ENCODE measurements at regions not wholly inside any gene's neighbourhood (a gene's known extent, or its start where the extent isn't known, plus 50 kb on each side); places are given as distances from the start of the nearest gene placed in this dataset.

GRCh38 chr1:71184410-71184809 lies 103.6 kb upstream of the ZRANB2 start:
- no peak for DNase-seq (ENCODE audit: low read depth)

GRCh38 chr1:71179997-71180396 lies 99.2 kb upstream of the ZRANB2 start:
- DNase-seq (ENCODE audit: low read depth): no peak

- DNase-seq (ENCODE audit: low read depth): no peak
Observed at GRCh38 chr1:71170925-71171324, 90.1 kb upstream of the ZRANB2 start.

GRCh38 chr1:71167505-71167904 lies 86.7 kb upstream of the ZRANB2 start:
- DNase-seq (ENCODE audit: low read depth): no peak

GRCh38 chr1:71166178-71167173 lies 85.6 kb upstream of the ZRANB2 start:
- no peak for DNase-seq (ENCODE audit: low read depth)

GRCh38 chr1:71157715-71158114 lies 76.9 kb upstream of the ZRANB2 start:
- DNase-seq (ENCODE audit: low read depth): no peak

- DNase-seq (ENCODE audit: low read depth): no peak
Observed at GRCh38 chr1:71157151-71157550, 76.3 kb upstream of the ZRANB2 start.

GRCh38 chr1:71156590-71156989 lies 75.8 kb upstream of the ZRANB2 start:
- no peak for DNase-seq (ENCODE audit: low read depth)

GRCh38 chr1:71154429-71154828 lies 73.6 kb upstream of the ZRANB2 start:
- no peak for DNase-seq (ENCODE audit: low read depth)

GRCh38 chr1:71153826-71154225 lies 73.0 kb upstream of the ZRANB2 start:
- no peak for DNase-seq (ENCODE audit: low read depth)

- DNase-seq (ENCODE audit: low read depth): no peak
Observed at GRCh38 chr1:71147637-71148360, 67.0 kb upstream of the ZRANB2 start.

GRCh38 chr1:71135571-71135970 lies 54.7 kb upstream of the ZRANB2 start:
- peak; percentile 6 for DNase-seq (ENCODE audit: low read depth)
